ENCODE measurements at regions not wholly inside any gene's neighbourhood (a gene's known extent, or its start where the extent isn't known, plus 50 kb on each side); places are given as distances from the start of the nearest gene placed in this dataset.

GRCh38 chr6:164854526-164854925 is 454.9 kb downstream of the C6orf118 start:
- TF ChIP-seq POLR2AphosphoS5 (IDR thresholded peaks at IDR 0.05; ENCODE audit: borderline replicate concordance, low read depth, low read length) (no peak), EZH2 (IDR thresholded peaks at IDR 0.05) (no peak)
